ENCODE measurements at regions not wholly inside any gene's neighbourhood (a gene's known extent, or its start where the extent isn't known, plus 50 kb on each side); places are given as distances from the start of the nearest gene placed in this dataset.

GRCh38 chr14:39733741-39734140 is 301.5 kb upstream of the FBXO33 start:
- TF ChIP-seq CTCF (conservative IDR thresholded peaks at IDR 0.05; ENCODE audit: low read depth in 2 of 2) = no peak
- no peak for TF ChIP-seq EZH2phosphoT487 (IDR thresholded peaks at IDR 0.05; ENCODE audit: unreplicated experiment)

Data from GM23338 (cell line).